Mesenchymal stem cell (in vitro differentiated cells and primary cell): ENCODE measurements at regions not wholly inside any gene's neighbourhood (a gene's known extent, or its start where the extent isn't known, plus 50 kb on each side); places are given as distances from the start of the nearest gene placed in this dataset.

Source experiments
- DNase-seq: peaks from one replicate; pipeline ENCODE4 v3.0.0-alpha.2; 2013
- H2AFZ ChIP-seq: one replicate; pipeline ENCODE4 v1.6.1; 2013; ENCODE audit warnings: low read depth, mild to moderate bottlenecking, control low read depth, inconsistent platforms, low read length, moderate library complexity
- H2AK5ac ChIP-seq: 2 replicates; pipeline ENCODE4 v1.6.1; 2013; ENCODE audit warnings: low read length, moderate library complexity, mild to moderate bottlenecking, inconsistent platforms; ENCODE audit not compliant: severe bottlenecking
- H2BK120ac ChIP-seq: one replicate; pipeline ENCODE4 v1.6.1; 2013; ENCODE audit warnings: low read depth, mild to moderate bottlenecking, inconsistent platforms, low read length, moderate library complexity
- H2BK12ac ChIP-seq, 2 experiments: one replicate each; pipeline ENCODE4 v1.6.1; 2013; ENCODE audit warnings: inconsistent platforms in 2 of 2, low read length in 2 of 2, mild to moderate bottlenecking in 2 of 2, moderate library complexity in 2 of 2, control low read depth in 1 of 2
- H2BK15ac ChIP-seq: one replicate; pipeline ENCODE4 v1.6.1; 2013; ENCODE audit warnings: mild to moderate bottlenecking, low read depth, inconsistent platforms; ENCODE audit not compliant: poor library complexity, severe bottlenecking
- H2BK5ac ChIP-seq: 2 replicates; pipeline ENCODE4 v1.6.1; 2013; ENCODE audit warnings: low read depth, mild to moderate bottlenecking, low read length, control low read depth, inconsistent platforms; ENCODE audit not compliant: poor library complexity, severe bottlenecking
- H3K14ac ChIP-seq, 2 experiments: one replicate each; pipeline ENCODE4 v1.6.1; 2013; ENCODE audit warnings: inconsistent platforms in 2 of 2, low read length in 2 of 2, control low read depth in 1 of 2, mild to moderate bottlenecking in 1 of 2, moderate library complexity in 1 of 2
- H3K18ac ChIP-seq, 2 experiments: one replicate each; pipeline ENCODE4 v1.6.1; 2013; ENCODE audit warnings: inconsistent platforms in 2 of 2, low read length in 2 of 2, control low read depth in 1 of 2, low read depth in 1 of 2, mild to moderate bottlenecking in 1 of 2
- H3K23ac ChIP-seq, 2 experiments: one replicate each; pipeline ENCODE4 v1.6.1; 2013; ENCODE audit warnings: inconsistent platforms in 2 of 2, low read length in 2 of 2, mild to moderate bottlenecking in 2 of 2, moderate library complexity in 2 of 2, control low read depth in 1 of 2
- H3K27ac ChIP-seq: 2 replicates; pipeline ENCODE4 v1.5.1; 2013; ENCODE audit warnings: mild to moderate bottlenecking, moderate library complexity, low read length, control low read depth, inconsistent platforms; ENCODE audit not compliant: poor library complexity, severe bottlenecking
- H3K27me3 ChIP-seq, 2 experiments: 2 replicates each; pipeline versions ENCODE4 v1.6.1 to v1.7.0; 2013; ENCODE audit warnings: low read length in 2 of 2, mild to moderate bottlenecking in 2 of 2, moderate library complexity in 2 of 2, control low read depth in 1 of 2, inconsistent platforms in 1 of 2; ENCODE audit not compliant: control insufficient read depth in 1 of 2, insufficient read depth in 1 of 2
- H3K36me3 ChIP-seq, 2 experiments: 2 replicates each; pipeline versions ENCODE4 v1.6.1 to v1.7.0; 2013; ENCODE audit warnings: low read length in 2 of 2, control low read depth in 1 of 2, inconsistent platforms in 1 of 2, low read depth in 1 of 2, mild to moderate bottlenecking in 1 of 2; ENCODE audit not compliant: insufficient read depth in 2 of 2, control insufficient read depth in 1 of 2
- H3K4ac ChIP-seq, 2 experiments: one replicate each; pipeline ENCODE4 v1.6.1; 2013; ENCODE audit warnings: inconsistent platforms in 2 of 2, low read length in 2 of 2, mild to moderate bottlenecking in 2 of 2, moderate library complexity in 2 of 2, control low read depth in 1 of 2, low read depth in 1 of 2
- H3K4me1 ChIP-seq: 2 replicates; pipeline ENCODE4 v1.6.1; 2013; ENCODE audit warnings: low read depth, low read length, control low read depth; ENCODE audit not compliant: control insufficient read depth, insufficient read depth
- H3K4me2 ChIP-seq: 2 replicates; pipeline ENCODE4 v1.6.1; 2013; ENCODE audit warnings: low read length, mild to moderate bottlenecking, inconsistent platforms; ENCODE audit not compliant: poor library complexity, severe bottlenecking
- H3K4me3 ChIP-seq, 2 experiments: 2 replicates each; pipeline versions ENCODE4 v1.5.1 to v1.7.0; 2013; ENCODE audit warnings: low read length in 2 of 2, mild to moderate bottlenecking in 2 of 2, control low read depth in 1 of 2, low read depth in 1 of 2; ENCODE audit not compliant: insufficient read depth in 1 of 2
- H3K79me1 ChIP-seq: replicated peaks from 2 replicates; pipeline ENCODE4 v1.6.1; 2013; ENCODE audit warnings: mild to moderate bottlenecking, control low read depth, low read length, inconsistent platforms; ENCODE audit not compliant: poor library complexity, severe bottlenecking
- H3K9ac ChIP-seq: 2 replicates; pipeline ENCODE4 v1.7.0; 2013; ENCODE audit warnings: mild to moderate bottlenecking, low read length, moderate library complexity
- H3K9me3 ChIP-seq: 2 replicates; pipeline ENCODE4 v1.7.0; 2013; ENCODE audit warnings: mild to moderate bottlenecking, low read length; ENCODE audit not compliant: control insufficient read depth
- H4K8ac ChIP-seq: one replicate; pipeline ENCODE4 v1.6.1; 2013; ENCODE audit warnings: inconsistent platforms, mild to moderate bottlenecking, low read length, moderate library complexity
- H4K91ac ChIP-seq: one replicate; pipeline ENCODE4 v1.6.1; 2013; ENCODE audit warnings: mild to moderate bottlenecking, low read length, inconsistent platforms
- WGBS: methylation state at CpG from one replicate; pipeline ENCODE4 v1.1.7; 2013; ENCODE audit warnings: mixed read lengths; 5-methylcytosine and 5-hydroxymethylcytosine counted together

- no peak for DNase-seq
- no peak overlapping the region for H2BK5ac ChIP-seq
- H3K18ac ChIP-seq = no peak overlapping the region
- H2BK15ac ChIP-seq = no peak overlapping the region
- no peak overlapping the region for H3K4me2 ChIP-seq
- H3K4me1 ChIP-seq = peaks cover 3% of the 10 kb centered on the region
- no peak overlapping the region for H3K4ac ChIP-seq
- H3K27me3 ChIP-seq = peaks cover 20 to 75% of the 10 kb centered on the region in 2 experiments
- no peak overlapping the region for H4K91ac ChIP-seq
- H2BK12ac ChIP-seq = no peak overlapping the region
- H3K9ac ChIP-seq = no peak overlapping the region
- no peak overlapping the region for H2AFZ ChIP-seq
- no peak overlapping the region for H3K27ac ChIP-seq
- H2BK120ac ChIP-seq = no peak overlapping the region
- no peaks in the 10 kb centered on the region for H3K9me3 ChIP-seq
- no peak overlapping the region for H3K4me3 ChIP-seq
- 88% methylated on average over 11 of the region's 11 CpGs for WGBS
- H3K79me1 ChIP-seq = no peaks in the 10 kb centered on the region
- H3K36me3 ChIP-seq = no peaks in the 10 kb centered on the region
- no peak overlapping the region for H2AK5ac ChIP-seq
- H3K23ac ChIP-seq = no peak overlapping the region
- no peak overlapping the region for H4K8ac ChIP-seq
- H3K14ac ChIP-seq = no peak overlapping the region
These were observed 196.4 kb downstream of the UACA start for GRCh38 chr15:70566989-70567388.

GRCh38 chr15:70566047-70566835 lies 197.1 kb downstream of the UACA start:
- no peak overlapping the region for H3K4me3 ChIP-seq
- 63% methylated on average over 14 of the region's 14 CpGs for WGBS

GRCh38 chr15:70563561-70564095 lies 199.7 kb downstream of the UACA start:
- Histone ChIP-seq H2AK5ac (no peak overlapping the region), H3K14ac (no peak overlapping the region), H3K4me3 (no peak overlapping the region), H2BK15ac (no peak overlapping the region), H3K23ac (no peak overlapping the region), H3K18ac (no peak overlapping the region), H3K4me1 (peaks cover 10% of the 10 kb centered on the region), H3K27ac (no peak overlapping the region), H3K9ac (no peak overlapping the region), H3K36me3 (no peaks in the 10 kb centered on the region), H2BK12ac (peak overlapping the region in 1 of 2 experiments; percentile 15), H4K8ac (no peak overlapping the region), H2BK5ac (no peak overlapping the region), H3K4ac (no peak overlapping the region), H3K4me2 (no peak overlapping the region), H3K79me1 (no peaks in the 10 kb centered on the region), H4K91ac (no peak overlapping the region), H3K27me3 (peaks cover 40 to 81% of the 10 kb centered on the region in 2 experiments), H2AFZ (no peak overlapping the region), H3K9me3 (no peaks in the 10 kb centered on the region), H2BK120ac (no peak overlapping the region)
- WGBS = 91% methylated on average over 6 of the region's 6 CpGs
- no peak for DNase-seq

More at GRCh38 chr15:70566047-70566835, 197.1 kb downstream of the UACA start:
- no peak overlapping the region for H2BK5ac ChIP-seq
- H3K9me3 ChIP-seq = no peaks in the 10 kb centered on the region
- H3K23ac ChIP-seq = no peak overlapping the region
- no peak overlapping the region for H3K14ac ChIP-seq
- no peaks in the 10 kb centered on the region for H3K36me3 ChIP-seq
- no peak overlapping the region for H3K4me2 ChIP-seq
- no peaks in the 10 kb centered on the region for H3K79me1 ChIP-seq
- peak; percentile 37 for DNase-seq
- H2AFZ ChIP-seq = no peak overlapping the region
- no peak overlapping the region for H3K4ac ChIP-seq
- peaks cover 3% of the 10 kb centered on the region for H3K4me1 ChIP-seq
- H2AK5ac ChIP-seq = no peak overlapping the region
- H3K9ac ChIP-seq = no peak overlapping the region
- peak overlapping the region in 1 of 2 experiments; percentile 12 for H2BK12ac ChIP-seq
- no peak overlapping the region for H3K18ac ChIP-seq
- no peak overlapping the region for H4K91ac ChIP-seq
- H3K27me3 ChIP-seq = peaks cover 24 to 75% of the 10 kb centered on the region in 2 experiments
- H2BK15ac ChIP-seq = no peak overlapping the region
- no peak overlapping the region for H3K27ac ChIP-seq
- H4K8ac ChIP-seq = no peak overlapping the region
- H2BK120ac ChIP-seq = peak overlapping the region; percentile 36

- no peak overlapping the region for H2AK5ac ChIP-seq
- H3K27me3 ChIP-seq = peaks cover 47 to 83% of the 10 kb centered on the region in 2 experiments
- no peak overlapping the region for H2BK12ac ChIP-seq
- H3K18ac ChIP-seq = no peak overlapping the region
- no peak overlapping the region for H2BK120ac ChIP-seq
- no peak overlapping the region for H3K4ac ChIP-seq
- no peak overlapping the region for H2BK5ac ChIP-seq
- H3K4me3 ChIP-seq = no peak overlapping the region
- no peaks in the 10 kb centered on the region for H3K79me1 ChIP-seq
- no peak overlapping the region for H3K23ac ChIP-seq
- H3K9ac ChIP-seq = no peak overlapping the region
- no peak overlapping the region for H3K4me2 ChIP-seq
- H3K14ac ChIP-seq = no peak overlapping the region
- no peak overlapping the region for H4K8ac ChIP-seq
- no peak overlapping the region for H4K91ac ChIP-seq
- H2AFZ ChIP-seq = no peak overlapping the region
- H3K9me3 ChIP-seq = no peaks in the 10 kb centered on the region
- no peak for DNase-seq
- H2BK15ac ChIP-seq = no peak overlapping the region
- 78% methylated on average over 2 of the region's 2 CpGs for WGBS
- no peak overlapping the region for H3K27ac ChIP-seq
- no peaks in the 10 kb centered on the region for H3K36me3 ChIP-seq
- H3K4me1 ChIP-seq = peaks cover 13% of the 10 kb centered on the region
These were observed 200.5 kb downstream of the UACA start for GRCh38 chr15:70562906-70563305.
